ENCODE measurements at regions not wholly inside any gene's neighbourhood (a gene's known extent, or its start where the extent isn't known, plus 50 kb on each side); places are given as distances from the start of the nearest gene placed in this dataset.

GRCh38 chr18:40066368-40066767 lies 1888.7 kb upstream of the PIK3C3 start:
- DNase-seq, result no peak

- no peak for DNase-seq
These were observed 1891.5 kb upstream of the PIK3C3 start for GRCh38 chr18:40063488-40063887.

GRCh38 chr18:40061086-40061485 lies 1893.9 kb upstream of the PIK3C3 start:
- DNase-seq, result no peak

- DNase-seq, result no peak
These were observed 1894.5 kb upstream of the PIK3C3 start for GRCh38 chr18:40060562-40060961.

GRCh38 chr18:40058811-40059570 lies 1896.0 kb upstream of the PIK3C3 start:
- DNase-seq, result no peak

GRCh38 chr18:40056079-40056692 lies 1898.8 kb upstream of the PIK3C3 start:
- no peak for DNase-seq

- DNase-seq, result no peak
These were observed 1899.8 kb upstream of the PIK3C3 start for GRCh38 chr18:40055262-40055661.

GRCh38 chr18:40049716-40050115 lies 1905.3 kb upstream of the PIK3C3 start:
- no peak for DNase-seq

- no peak for DNase-seq
These were observed 1906.0 kb upstream of the PIK3C3 start for GRCh38 chr18:40048886-40049650.

- no peak for DNase-seq
These were observed 1906.8 kb upstream of the PIK3C3 start for GRCh38 chr18:40048253-40048652.

- no peak for DNase-seq
These were observed 1908.4 kb upstream of the PIK3C3 start for GRCh38 chr18:40046596-40046995.

GRCh38 chr18:40041951-40042350 lies 1913.1 kb upstream of the PIK3C3 start:
- DNase-seq, result no peak

GRCh38 chr18:40040574-40040973 lies 1914.5 kb upstream of the PIK3C3 start:
- no peak for DNase-seq

- DNase-seq, result no peak
These were observed 1917.7 kb upstream of the PIK3C3 start for GRCh38 chr18:40037356-40037755.

- no peak for DNase-seq
These were observed 1918.2 kb upstream of the PIK3C3 start for GRCh38 chr18:40036861-40037260.

- DNase-seq, result no peak
These were observed 1919.1 kb upstream of the PIK3C3 start for GRCh38 chr18:40035966-40036365.

- no peak for DNase-seq
These were observed 1923.0 kb upstream of the PIK3C3 start for GRCh38 chr18:40032076-40032475.

- DNase-seq, result no peak
These were observed 1923.6 kb upstream of the PIK3C3 start for GRCh38 chr18:40031435-40031834.

- DNase-seq, result no peak
These were observed 1935.1 kb upstream of the PIK3C3 start for GRCh38 chr18:40019797-40020392.

- DNase-seq, result no peak
These were observed 1936.8 kb upstream of the PIK3C3 start for GRCh38 chr18:40018266-40018665.

GRCh38 chr18:40017021-40017420 lies 1938.0 kb upstream of the PIK3C3 start:
- DNase-seq, result no peak

- no peak for DNase-seq
These were observed 1938.6 kb upstream of the PIK3C3 start for GRCh38 chr18:40016405-40016804.

GRCh38 chr18:40013001-40013609 lies 1941.9 kb upstream of the PIK3C3 start:
- DNase-seq, result no peak

All from CD4-positive, alpha-beta T cell treated with Interleukin-17A for 4 hours (primary cell).